ENCODE measurements at regions not wholly inside any gene's neighbourhood (a gene's known extent, or its start where the extent isn't known, plus 50 kb on each side); places are given as distances from the start of the nearest gene placed in this dataset.
A peak's percentile ranks its signal among the peaks of the same experiment; 100 is the strongest.
"Not testable (repeated sequence)": the region's sequence is repeated elsewhere in the genome, so short reads cannot be mapped to it uniquely, and the experiment has no call there.

- DNase-seq: not testable (repeated sequence)
These were observed 150.9 kb upstream of the TEX13D start for GRCh38 chrX:124181515-124181914.

GRCh38 chrX:124190440-124190839 lies 142.0 kb upstream of the TEX13D start:
- DNase-seq: no peak

- DNase-seq: peak; percentile 64
These were observed 138.3 kb upstream of the TEX13D start for GRCh38 chrX:124194199-124194598.

- DNase-seq: peak; percentile 41
These were observed 137.6 kb upstream of the TEX13D start for GRCh38 chrX:124194901-124195300.

- no peak for DNase-seq
These were observed 129.1 kb upstream of the TEX13D start for GRCh38 chrX:124203311-124203710.

- DNase-seq: no peak
These were observed 123.8 kb upstream of the TEX13D start for GRCh38 chrX:124208660-124209059.

- no peak for DNase-seq
These were observed 122.5 kb upstream of the TEX13D start for GRCh38 chrX:124209792-124210576.

GRCh38 chrX:124211312-124211942 lies 121.0 kb upstream of the TEX13D start:
- no peak for DNase-seq

- no peak for DNase-seq
These were observed 119.8 kb upstream of the TEX13D start for GRCh38 chrX:124212622-124213021.

- DNase-seq: no peak
These were observed 116.7 kb upstream of the TEX13D start for GRCh38 chrX:124215786-124216185.

GRCh38 chrX:124216396-124217115 lies 115.9 kb upstream of the TEX13D start:
- no peak for DNase-seq

- DNase-seq: no peak
These were observed 114.9 kb upstream of the TEX13D start for GRCh38 chrX:124217304-124218251.

- no peak for DNase-seq
These were observed 108.9 kb upstream of the TEX13D start for GRCh38 chrX:124223524-124223923.

GRCh38 chrX:124224528-124224927 lies 107.9 kb upstream of the TEX13D start:
- no peak for DNase-seq

GRCh38 chrX:124226129-124226528 lies 106.3 kb upstream of the TEX13D start:
- no peak for DNase-seq

GRCh38 chrX:124228849-124229248 lies 103.6 kb upstream of the TEX13D start:
- DNase-seq: no peak

- no peak for DNase-seq
These were observed 103.1 kb upstream of the TEX13D start for GRCh38 chrX:124229374-124229773.

- DNase-seq: no peak
These were observed 101.6 kb upstream of the TEX13D start for GRCh38 chrX:124230655-124231450.

GRCh38 chrX:124231451-124231759 lies 101.1 kb upstream of the TEX13D start:
- no peak for DNase-seq

GRCh38 chrX:124232523-124233201 lies 99.8 kb upstream of the TEX13D start:
- no peak for DNase-seq

GRCh38 chrX:124234348-124234747 lies 98.1 kb upstream of the TEX13D start:
- no peak for DNase-seq

Measured in left hindlimb (tissue), 1 donor.